HCT116 (cell line): ENCODE measurements at regions not wholly inside any gene's neighbourhood (a gene's known extent, or its start where the extent isn't known, plus 50 kb on each side); places are given as distances from the start of the nearest gene placed in this dataset.

Source experiments
- ATAC-seq: fragments of 200-7000 bp; cut with Tn5 transposase; 2 replicates; pipeline ENCODE4 v1.9.1; 2020; ENCODE audit warnings: mild to moderate bottlenecking, moderate library complexity
- BruUV-seq: library from RNA; stranded (reverse); fragments of 400-500 nt; replicated peaks from 2 replicates; lab custom pipeline; 2021; lab: Mats Ljungman, UMichigan
- CTCF ChIA-PET: fragments of 300-600 bp; sonication (Branson Sonifier 250); formaldehyde crosslinking; loops from one replicate; lab custom pipeline; 2021; ENCODE audit warnings: antibody characterized with exemption; lab: Charles Lee
- POLR2A ChIA-PET: fragments of 300-600, 350-600 bp; sonication (Branson Sonifier 250); formaldehyde crosslinking; loops from one replicate; lab custom pipeline; 2021; ENCODE audit warnings: antibody characterized with exemption; lab: Charles Lee
- RAD21 ChIA-PET, 2 experiments: fragments of 300-600 bp; sonication (Branson Sonifier 250); formaldehyde crosslinking; loops; one replicate each; lab custom pipeline; 2023; ENCODE audit warnings: low total read pairs in 2 of 2; ENCODE audit not compliant: uncharacterized antibody in 2 of 2, unreplicated experiment in 2 of 2, low non-redundant PET in 1 of 2; lab: Charles Lee
- DNase-seq: peaks from one replicate; pipeline ENCODE4 v3.0.0-alpha.2; 2010; ENCODE audit warnings: low read depth, low spot score
- H2AFZ ChIP-seq: fragments of 200-600 bp; shearing (Covaris generic), sonication (generic); 2 replicates; pipeline ENCODE4 v1.6.1; 2017; ENCODE audit warnings: low read depth, mixed run types, mixed read lengths, antibody characterized with exemption, low read length; ENCODE audit not compliant: poor library complexity, severe bottlenecking
- H3K27ac ChIP-seq: 2 replicates; pipeline ENCODE4 v1.5.1; 2012; ENCODE audit warnings: low read depth, low read length
- H3K27me3 ChIP-seq: fragments of 200-600 bp; sonication (generic); 2 replicates; pipeline ENCODE4 v1.6.1; 2016; ENCODE audit warnings: mixed run types, low read length, mixed read lengths; ENCODE audit not compliant: insufficient read depth
- H3K36me3 ChIP-seq, 2 experiments: fragments of 200-500 bp in 1 of 2; fragments of 200-600 bp in 1 of 2; sonication (Bioruptor generic) in 1 of 2; sonication (generic) in 1 of 2; 2 replicates each; pipeline versions ENCODE4 v1.5.1 to v1.6.1; 2014 to 2016; ENCODE audit warnings: low read length in 2 of 2, inconsistent platforms in 1 of 2, mixed read lengths in 1 of 2, mixed run types in 1 of 2; ENCODE audit not compliant: insufficient read depth in 2 of 2, control insufficient read depth in 1 of 2
- H3K4me1 ChIP-seq, 2 experiments: fragments of 200-600 bp in 1 of 2; sonication (generic) in 1 of 2; 2 replicates each; pipeline versions ENCODE4 v1.5.1 to v1.6.1; 2012 to 2017; ENCODE audit warnings: low read length in 2 of 2, inconsistent platforms in 1 of 2, mild to moderate bottlenecking in 1 of 2, mixed read lengths in 1 of 2, mixed run types in 1 of 2, moderate library complexity in 1 of 2; ENCODE audit not compliant: insufficient read depth in 2 of 2, control insufficient read depth in 1 of 2
- H3K4me2 ChIP-seq: fragments of 200-600 bp; sonication (generic); 2 replicates; pipeline ENCODE4 v1.6.1; 2017; ENCODE audit warnings: mixed run types, low read length, mixed read lengths
- H3K4me3 ChIP-seq, 2 experiments: fragments of 200-600 bp in 1 of 2; sonication (generic) in 1 of 2; replicated peaks in 1 of 2; 2 replicates each; pipeline ENCODE4 v1.5.1; 2011 to 2016; ENCODE audit warnings: low read length in 2 of 2, control low read depth in 1 of 2, low read depth in 1 of 2, mild to moderate bottlenecking in 1 of 2, mixed read lengths in 1 of 2, mixed run types in 1 of 2
- H3K79me2 ChIP-seq: fragments of 200-600 bp; sonication (generic); 2 replicates; pipeline ENCODE4 v1.6.1; 2017; ENCODE audit warnings: mild to moderate bottlenecking, mixed run types, low read length, moderate library complexity, mixed read lengths; ENCODE audit not compliant: insufficient read depth
- H3K9ac ChIP-seq: fragments of 200-600 bp; sonication (generic); 2 replicates; pipeline ENCODE4 v1.6.1; 2016; ENCODE audit warnings: low read length, mixed read lengths
- H3K9me2 ChIP-seq: fragments of 200-600 bp; sonication (generic), shearing (Covaris generic); 2 replicates; pipeline ENCODE4 v1.6.1; 2017; ENCODE audit warnings: mixed run types, mild to moderate bottlenecking, moderate library complexity; ENCODE audit not compliant: insufficient read depth
- H3K9me3 ChIP-seq, 2 experiments: fragments of 200-500 bp in 1 of 2; fragments of 200-600 bp in 1 of 2; sonication (Bioruptor generic) in 1 of 2; sonication (generic) in 1 of 2; 2 replicates each; pipeline ENCODE4 v1.6.1; 2014 to 2017; ENCODE audit warnings: low read length in 2 of 2, mixed read lengths in 2 of 2, inconsistent platforms in 1 of 2, low read depth in 1 of 2, mild to moderate bottlenecking in 1 of 2, mixed run types in 1 of 2, moderate library complexity in 1 of 2; ENCODE audit not compliant: control insufficient read depth in 1 of 2, insufficient read depth in 1 of 2
- H4K20me1 ChIP-seq: fragments of 200-600 bp; sonication (generic), shearing (Covaris generic); 2 replicates; pipeline ENCODE4 v1.6.1; 2017; ENCODE audit warnings: mixed run types, mild to moderate bottlenecking, moderate library complexity; ENCODE audit not compliant: insufficient read depth
- FOSL1 ChIP-seq: IDR thresholded peaks from 2 replicates; pipeline ENCODE4 v1.6.1; 2012; ENCODE audit warnings: low read depth
- POLR2A ChIP-seq: IDR thresholded peaks from 2 replicates; pipeline ENCODE4 v1.7.0; 2011; ENCODE audit warnings: borderline replicate concordance; ENCODE audit not compliant: insufficient read depth, insufficient read length; ENCODE audit errors: extremely low read depth
- ZNF274 ChIP-seq: fragments of 200-500 bp; sonication (Bioruptor generic); IDR thresholded peaks from 2 replicates; pipeline ENCODE4 v1.6.1; 2014; ENCODE audit warnings: mild to moderate bottlenecking, low read depth, low read length, inconsistent platforms
- intact Hi-C: fragments of 100-400 bp; cut with micrococcal nuclease; formaldehyde crosslinking; loops from 2 replicates; pipeline ENCODE4 v1.10.0; 2022

DNA sequence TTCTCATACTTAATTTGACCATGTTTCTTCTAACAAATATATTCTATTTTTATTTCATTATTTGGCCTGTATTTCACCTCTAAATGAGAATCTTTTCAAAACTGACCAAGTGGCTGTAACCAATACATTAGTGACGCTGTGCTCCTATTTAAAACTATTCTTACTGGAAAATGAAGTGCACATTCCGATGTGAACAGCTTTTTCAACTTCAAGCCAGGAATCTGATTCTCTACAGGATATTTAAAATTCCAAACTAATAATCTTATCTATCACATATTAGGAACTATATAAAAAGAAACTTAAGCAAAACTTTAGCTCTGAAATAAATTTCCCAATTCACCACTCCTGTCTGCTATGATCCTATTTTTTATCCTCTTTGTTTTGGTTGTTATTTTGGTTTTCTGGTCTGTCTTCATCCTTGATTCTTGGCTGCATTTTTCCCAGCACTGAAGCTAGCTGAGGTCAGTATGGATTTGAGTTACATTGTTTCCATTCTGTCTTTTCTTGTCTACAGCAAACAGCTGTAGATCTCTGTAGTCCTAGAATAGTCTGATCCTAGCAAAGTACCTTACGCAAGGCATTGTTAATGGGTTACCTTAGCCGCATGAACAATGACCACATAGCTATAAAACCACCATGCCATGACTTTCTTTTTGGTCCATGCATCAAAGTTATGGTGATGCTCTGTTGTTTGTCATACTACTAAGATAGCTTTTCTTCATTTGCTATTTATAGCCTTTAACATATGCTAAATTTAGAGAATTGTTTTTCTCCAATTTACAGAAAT, 748.6 kb upstream of the SPRY2 start:
- Histone ChIP-seq H2AFZ (no peak overlapping the region), H3K79me2 (no peaks in the 10 kb centered on the region), H3K4me1 (no peaks in the 10 kb centered on the region), H3K36me3 (no peaks in the 10 kb centered on the region), H3K9ac (no peak overlapping the region), H3K9me2 (no peaks in the 10 kb centered on the region), H3K27ac (no peak overlapping the region), H4K20me1 (no peaks in the 10 kb centered on the region), H3K27me3 (no peaks in the 10 kb centered on the region), H3K4me2 (no peak overlapping the region), H3K9me3 (no peaks in the 10 kb centered on the region), H3K4me3 (no peak overlapping the region)
- intact Hi-C loops: no loop called here
- no peak for DNase-seq
- POLR2A ChIA-PET: no interaction called here
- no peak for ATAC-seq
- BruUV-seq: no TSS peak
- CTCF ChIA-PET: no interaction called here
- RAD21 ChIA-PET: no interaction called here
- TF ChIP-seq POLR2A: no peak

DNA sequence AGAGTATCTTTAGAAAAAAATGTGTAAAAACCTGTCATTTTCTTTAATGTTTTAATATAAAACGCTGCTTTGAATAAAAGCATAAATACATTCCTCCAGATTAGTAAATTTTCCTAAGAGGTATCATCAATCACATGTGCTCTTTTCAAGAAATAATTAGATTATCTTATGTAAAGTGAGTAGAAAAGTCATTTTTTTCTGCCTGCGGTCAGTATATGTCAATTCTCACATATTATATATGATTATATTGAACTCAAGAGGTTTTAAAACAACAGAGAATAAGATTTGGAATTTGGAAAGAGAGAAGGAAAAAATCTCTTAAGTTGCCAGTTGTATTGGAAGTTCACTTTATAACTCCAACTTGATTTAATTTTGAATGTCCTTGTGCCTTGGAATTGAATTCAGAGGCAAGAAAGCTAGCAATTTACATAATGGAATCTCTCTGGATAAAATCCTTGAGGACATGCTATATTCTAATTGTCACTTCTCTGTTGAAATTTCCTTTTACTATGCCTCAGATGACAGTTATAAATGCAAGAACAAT, 740.1 kb upstream of the SPRY2 start:
- Histone ChIP-seq H4K20me1 (no peaks in the 10 kb centered on the region), H3K9me2 (no peaks in the 10 kb centered on the region), H3K4me3 (no peak overlapping the region), H3K36me3 (no peaks in the 10 kb centered on the region), H3K4me1 (no peaks in the 10 kb centered on the region), H3K9me3 (no peaks in the 10 kb centered on the region), H3K9ac (no peak overlapping the region), H3K27ac (no peak overlapping the region), H2AFZ (no peak overlapping the region), H3K27me3 (no peaks in the 10 kb centered on the region), H3K79me2 (no peaks in the 10 kb centered on the region), H3K4me2 (no peak overlapping the region)
- TF ChIP-seq ZNF274 (no peak), FOSL1 (no peak)
- intact Hi-C loops: no loop called here
- RAD21 ChIA-PET: no interaction called here
- POLR2A ChIA-PET: no interaction called here
- no TSS peak for BruUV-seq
- CTCF ChIA-PET: no interaction called here
- no peak for DNase-seq
- no peak for ATAC-seq
